DMS 273 (cell line): ENCODE measurements at regions not wholly inside any gene's neighbourhood (a gene's known extent, or its start where the extent isn't known, plus 50 kb on each side); places are given as distances from the start of the nearest gene placed in this dataset.
A peak's percentile ranks its signal among the peaks of the same experiment; 100 is the strongest.

Source experiments
- DNase-seq: peaks from one replicate; lab custom pipeline; 2025; ENCODE audit not compliant: unreplicated experiment; lab: John Stamatoyannopoulos, UW

DNA sequence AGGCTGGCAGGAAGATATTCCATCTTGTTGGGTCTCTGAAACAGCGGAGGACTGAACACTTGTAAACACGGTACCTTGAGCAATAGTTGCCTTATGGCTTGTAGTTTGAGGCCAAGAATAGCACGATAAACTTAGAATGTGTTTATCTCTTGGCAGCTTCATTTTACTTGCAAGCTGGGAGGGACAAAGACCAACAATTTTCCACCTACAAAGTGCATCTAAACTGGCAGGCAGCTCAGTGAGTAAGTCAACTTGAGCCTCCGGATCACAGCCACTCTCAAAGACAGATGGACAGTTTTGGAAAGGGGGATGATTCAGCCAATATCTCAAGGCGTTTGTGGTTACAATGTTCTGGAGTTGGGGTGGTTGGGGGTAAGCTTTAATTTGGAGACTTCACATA, 652.6 kb downstream of the CETN3 start:
- DNase-seq: peak; percentile 77

GRCh38 chr5:89755024-89755423, 654.5 kb downstream of the CETN3 start:
- no peak for DNase-seq

- peak; percentile 47 for DNase-seq
These were observed 674.5 kb downstream of the CETN3 start for GRCh38 chr5:89735082-89735481.

- DNase-seq: peak; percentile 4
These were observed 675.8 kb downstream of the CETN3 start for GRCh38 chr5:89733772-89734171.

DNA sequence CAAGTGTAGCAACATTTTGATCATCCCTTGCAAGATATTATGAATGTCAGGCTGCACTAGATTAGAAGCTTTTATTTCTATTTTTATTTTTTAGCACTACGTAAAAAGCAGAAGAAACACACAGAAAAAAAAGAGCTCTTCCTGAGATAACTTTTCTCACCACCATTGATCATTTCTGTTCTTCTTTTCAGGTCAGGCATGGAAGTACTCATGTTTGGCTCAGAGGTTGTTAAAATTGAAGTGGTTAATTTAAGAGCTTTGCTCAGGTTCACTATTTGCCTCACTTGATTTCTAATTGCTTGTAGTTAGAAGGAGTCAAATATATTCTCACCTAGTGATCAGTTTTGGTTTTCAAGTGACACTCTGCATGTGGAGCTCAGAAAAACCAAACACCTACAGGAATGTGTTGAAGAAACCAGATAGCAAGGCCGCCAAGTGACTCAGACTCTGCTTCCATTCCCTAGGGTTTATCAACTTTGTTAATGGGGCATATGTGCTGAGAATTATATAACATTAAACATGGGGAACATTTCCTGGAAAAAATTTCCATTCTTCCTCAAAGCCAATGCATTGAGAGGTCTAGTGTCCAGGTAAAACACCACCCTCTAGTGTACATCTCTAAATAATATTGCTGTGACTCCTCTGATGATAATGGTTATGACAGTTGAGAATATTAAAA, 679.8 kb downstream of the CETN3 start:
- DNase-seq: peak; percentile 14

DNA sequence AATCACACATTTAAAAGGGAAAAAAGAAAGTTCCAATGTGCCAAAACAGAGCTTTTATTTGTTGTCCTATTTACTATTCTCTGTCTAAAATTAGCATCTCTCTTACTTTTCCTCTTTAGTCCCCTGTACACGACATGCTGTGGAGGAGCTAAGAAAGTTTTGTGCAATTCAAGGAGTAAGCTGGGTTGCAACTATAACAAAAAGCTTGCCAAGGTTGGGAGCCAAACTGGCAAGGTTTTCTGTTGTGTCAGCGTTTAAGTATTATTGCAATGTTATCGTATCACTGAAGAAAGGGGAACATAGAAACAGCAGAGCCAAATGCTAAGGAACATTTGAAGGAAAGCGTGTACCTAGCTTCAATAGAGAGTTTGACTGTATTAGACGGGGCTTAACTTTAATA, 680.8 kb downstream of the CETN3 start:
- DNase-seq: peak; percentile 2

- DNase-seq: no peak
These were observed 681.4 kb downstream of the CETN3 start for GRCh38 chr5:89728134-89728533.

DNA sequence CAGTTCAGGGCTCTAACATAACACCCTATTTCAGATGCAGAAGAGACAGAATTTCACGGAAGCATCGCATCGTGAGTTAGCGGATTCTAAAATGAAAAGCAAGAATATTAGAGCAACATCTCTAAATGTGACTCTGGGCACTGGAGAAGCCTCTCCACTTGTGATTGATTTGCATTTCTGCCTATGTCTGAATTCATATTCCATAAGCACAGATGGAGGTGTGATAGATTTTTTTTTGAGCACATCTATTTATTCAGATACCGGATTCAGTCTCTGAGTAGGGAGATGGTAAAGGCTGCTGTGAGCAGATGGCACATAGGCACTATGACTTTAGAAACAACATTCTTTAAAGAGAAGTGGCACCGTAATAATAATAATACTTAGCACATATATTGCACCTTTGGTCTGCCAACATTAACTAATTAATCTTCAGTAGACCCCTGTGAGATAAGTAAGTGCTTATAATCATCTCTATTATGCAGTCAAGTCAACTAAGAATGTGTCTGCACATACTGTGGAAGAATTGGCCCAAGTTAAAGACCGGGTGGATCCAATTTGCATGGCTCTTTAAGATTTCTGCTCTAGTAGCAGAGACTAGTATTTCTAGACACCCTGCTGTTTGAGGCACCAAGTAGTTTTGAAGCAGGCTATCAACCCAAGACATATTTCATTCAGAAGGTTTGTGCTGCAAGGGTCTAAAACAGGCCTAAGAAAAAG, 685.0 kb downstream of the CETN3 start:
- DNase-seq: no peak

- DNase-seq: no peak
These were observed 685.6 kb downstream of the CETN3 start for GRCh38 chr5:89723907-89724306.

DNA sequence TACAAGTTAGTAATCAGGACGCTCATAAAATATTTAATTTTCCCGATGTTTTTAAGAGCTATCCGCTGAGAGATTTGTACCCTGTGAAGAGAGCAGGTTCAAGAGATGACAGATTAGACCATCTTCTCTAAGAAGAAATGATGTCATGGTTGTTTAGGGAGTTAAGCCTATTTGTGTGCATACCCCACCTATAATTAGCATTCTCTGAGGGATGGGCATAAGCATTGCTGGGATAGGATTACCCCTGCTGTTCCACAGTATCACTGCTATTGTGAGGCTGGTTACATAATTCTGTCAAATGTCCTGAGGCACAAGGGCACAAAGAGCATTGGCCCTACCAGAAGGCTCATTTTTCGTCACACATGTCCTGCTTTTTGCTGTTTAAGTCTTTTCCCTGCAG, 687.0 kb downstream of the CETN3 start:
- DNase-seq: no peak

DNA sequence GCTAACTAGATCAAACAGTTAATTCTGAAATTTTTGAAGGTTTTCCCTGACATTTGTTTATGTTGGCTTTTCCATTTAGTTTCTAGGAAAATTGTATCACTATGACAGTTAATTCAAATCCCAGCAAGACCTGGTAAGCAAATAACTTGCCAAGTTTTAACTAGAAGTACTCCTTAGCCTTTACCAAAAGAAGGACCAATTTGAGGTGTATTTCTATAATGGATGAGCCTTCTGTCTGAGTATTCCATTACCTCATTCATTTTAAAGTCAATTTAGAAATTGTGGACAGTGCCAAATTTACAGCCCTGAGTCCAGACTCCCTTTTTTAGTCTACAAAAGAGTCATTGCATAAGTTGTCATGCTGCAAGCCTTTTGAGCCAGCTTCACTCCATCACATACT, 687.6 kb downstream of the CETN3 start:
- no peak for DNase-seq

DNA sequence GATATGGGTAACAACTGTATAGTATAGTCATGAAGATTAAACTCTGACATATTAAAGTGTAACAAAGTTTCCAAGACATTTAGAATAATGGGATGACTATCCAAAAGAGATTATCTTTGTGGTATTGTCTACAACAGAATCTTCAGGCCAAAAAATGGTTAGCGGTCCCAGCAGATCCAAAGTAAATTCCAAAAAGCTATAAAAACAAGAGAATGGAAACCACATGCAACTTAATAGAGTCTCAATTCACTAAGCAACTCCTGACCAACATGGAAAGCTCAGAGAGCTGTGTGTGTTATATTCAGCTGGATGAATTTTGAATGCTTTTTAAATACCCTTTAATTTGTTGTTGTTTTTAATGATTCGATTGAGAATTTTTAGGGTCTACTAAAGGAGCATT, 688.2 kb downstream of the CETN3 start:
- no peak for DNase-seq

- no peak for DNase-seq
These were observed 697.3 kb downstream of the CETN3 start for GRCh38 chr5:89712134-89712700.

DNA sequence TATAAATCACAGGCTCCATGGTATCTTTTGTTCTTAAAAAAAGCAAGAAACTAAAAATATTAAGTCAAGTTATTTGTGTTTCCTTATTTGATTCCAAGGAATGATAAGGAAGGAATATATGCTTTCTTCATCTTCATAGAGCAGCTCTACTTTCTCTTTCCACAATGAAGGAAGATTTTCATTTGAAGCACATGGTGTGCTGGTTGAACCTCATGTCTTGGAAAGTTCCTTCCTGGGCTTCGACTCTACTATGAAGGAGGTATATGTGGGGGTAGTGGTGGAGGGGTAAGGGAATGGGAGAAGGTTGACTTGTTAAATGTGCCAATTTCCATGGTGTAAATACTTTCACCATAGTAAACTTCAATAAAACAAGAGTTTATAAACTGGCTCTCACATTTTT, 698.0 kb downstream of the CETN3 start:
- DNase-seq: no peak

DNA sequence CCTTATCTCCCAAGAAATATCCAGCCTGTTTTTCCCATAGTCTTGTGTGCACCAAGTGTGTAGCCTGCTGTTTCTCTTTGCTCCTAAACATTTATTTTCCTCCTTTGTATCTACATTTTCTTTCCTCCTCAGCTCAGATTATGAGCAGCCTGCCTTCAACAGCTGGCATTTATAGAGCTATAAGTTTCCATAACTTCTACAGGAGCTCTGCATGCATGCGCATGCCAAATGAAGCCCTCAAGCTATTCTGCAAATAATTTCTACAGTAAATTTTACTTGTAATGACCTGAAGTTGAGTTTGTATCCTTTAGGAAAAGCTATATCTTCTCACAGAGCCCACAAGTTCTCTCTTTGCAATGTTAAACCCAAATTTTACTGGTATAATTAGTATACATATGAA, 699.5 kb downstream of the CETN3 start:
- no peak for DNase-seq

DNA sequence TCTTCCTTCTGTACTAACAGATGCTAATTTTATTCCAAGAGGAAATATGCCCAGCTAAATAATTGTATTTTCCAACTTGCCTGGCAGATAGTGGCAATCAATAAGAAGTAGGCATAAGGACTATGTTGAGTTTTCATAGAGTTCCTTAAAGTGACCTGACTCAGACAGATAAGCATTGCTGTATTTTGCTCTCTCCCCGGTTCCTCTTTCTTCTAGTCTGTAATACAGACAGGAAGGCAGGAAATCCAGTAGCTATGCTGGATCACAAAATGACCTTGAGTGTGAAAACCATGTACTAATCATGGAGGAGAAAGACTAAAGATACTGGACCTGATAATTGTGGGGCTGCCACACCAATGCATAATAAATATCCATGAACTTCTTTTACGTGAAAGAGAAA, 701.7 kb downstream of the CETN3 start:
- DNase-seq: no peak

- DNase-seq: no peak
These were observed 702.8 kb downstream of the CETN3 start for GRCh38 chr5:89706731-89707130.

DNA sequence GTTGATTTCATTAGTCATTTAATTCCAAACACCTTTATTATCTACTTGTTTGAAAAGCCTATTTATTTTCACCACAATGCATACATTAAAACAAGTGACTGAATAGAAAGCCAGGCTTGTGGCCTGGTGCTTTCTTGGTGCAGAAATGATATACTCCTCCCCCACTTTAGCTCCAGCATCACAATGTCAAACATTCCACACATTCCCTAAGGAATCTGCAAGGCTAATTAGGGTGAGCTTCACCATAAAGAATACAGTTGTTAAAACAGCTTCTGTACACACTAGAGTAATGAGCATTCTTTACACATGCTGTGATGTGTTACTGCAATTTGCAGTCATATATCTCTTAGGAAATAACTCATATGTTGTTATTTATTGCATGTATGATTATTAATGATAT, 705.7 kb downstream of the CETN3 start:
- DNase-seq: no peak

GRCh38 chr5:89698028-89698427, 711.5 kb downstream of the CETN3 start:
- DNase-seq: no peak

DNA sequence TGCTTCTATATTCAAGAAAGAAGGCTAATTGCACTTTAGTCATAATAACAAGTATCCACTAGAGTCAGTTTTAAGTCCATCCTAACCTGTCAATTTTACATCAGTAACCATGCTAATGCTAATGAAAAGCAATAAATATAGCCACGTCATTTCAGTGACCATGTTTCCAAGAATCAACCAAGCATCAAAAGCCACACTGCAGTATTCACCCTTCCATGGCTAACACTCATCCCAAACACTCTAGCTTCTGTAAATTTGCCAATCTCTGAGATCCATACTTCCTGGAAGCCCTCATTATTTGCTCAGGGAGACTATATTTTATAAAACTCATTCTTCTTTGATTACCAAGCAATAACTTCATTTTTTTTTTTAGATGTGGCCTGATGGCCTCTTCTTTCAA, 712.0 kb downstream of the CETN3 start:
- DNase-seq: no peak

GRCh38 chr5:89695371-89695770, 714.2 kb downstream of the CETN3 start:
- no peak for DNase-seq

- DNase-seq: no peak
These were observed 715.5 kb downstream of the CETN3 start for GRCh38 chr5:89694026-89694550.
